Stimulated activated CD8-positive, alpha-beta memory T cell treated with anti-CD3 and anti-CD28 coated beads, Interleukin-7, amount 100 ng/mL, for 48 hours (primary cell): ENCODE measurements at regions not wholly inside any gene's neighbourhood (a gene's known extent, or its start where the extent isn't known, plus 50 kb on each side); places are given as distances from the start of the nearest gene placed in this dataset.
"Not testable (repeated sequence)": the region's sequence is repeated elsewhere in the genome, so short reads cannot be mapped to it uniquely, and the experiment has no call there.

Experiments used
- DNase-seq, 2 donors: peaks; one replicate each; pipeline ENCODE4 v3.0.0-alpha.2; 2020; ENCODE audit warnings: low read depth in 1 of 2; ENCODE audit errors: extremely low read depth in 1 of 2

DNA sequence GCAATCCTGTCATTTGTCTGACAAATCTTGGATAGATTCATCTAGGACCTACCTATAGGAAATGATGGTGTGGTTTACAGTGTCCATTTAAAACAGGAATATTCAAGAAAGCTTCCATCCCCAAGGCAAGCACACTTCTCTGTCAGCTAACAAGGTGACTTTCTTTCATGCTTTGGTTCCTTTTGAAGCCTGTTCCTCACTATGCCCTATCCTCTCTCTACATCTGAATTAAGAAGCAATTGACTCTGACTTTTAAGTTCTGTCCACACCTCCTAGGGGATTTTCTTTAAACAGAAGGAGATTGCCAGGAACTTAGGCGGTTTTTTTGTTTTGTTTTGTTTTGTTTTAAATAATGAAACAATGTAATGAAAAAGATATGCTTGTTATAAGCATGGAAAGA is 1181.4 kb upstream of the TENM3 start:
- no peak for DNase-seq

DNA sequence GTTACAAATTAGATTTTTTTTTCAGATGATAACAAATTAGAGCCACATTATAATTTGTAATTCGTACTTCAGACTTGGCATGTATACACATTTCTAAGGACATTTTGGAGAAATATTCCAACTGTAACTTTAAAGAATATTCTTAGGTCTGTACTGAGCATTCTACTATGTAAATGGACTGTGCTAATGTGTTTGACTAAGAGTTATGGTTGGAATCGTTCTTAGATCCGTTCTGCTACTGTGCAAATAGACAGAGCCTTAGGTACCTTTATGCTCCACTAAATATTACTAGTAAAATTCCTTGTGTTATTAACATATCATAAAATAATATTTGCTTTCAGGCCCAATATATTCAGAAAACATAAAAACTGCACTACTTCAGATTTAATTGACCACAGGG is 1180.0 kb upstream of the TENM3 start:
- DNase-seq: no peak

DNA sequence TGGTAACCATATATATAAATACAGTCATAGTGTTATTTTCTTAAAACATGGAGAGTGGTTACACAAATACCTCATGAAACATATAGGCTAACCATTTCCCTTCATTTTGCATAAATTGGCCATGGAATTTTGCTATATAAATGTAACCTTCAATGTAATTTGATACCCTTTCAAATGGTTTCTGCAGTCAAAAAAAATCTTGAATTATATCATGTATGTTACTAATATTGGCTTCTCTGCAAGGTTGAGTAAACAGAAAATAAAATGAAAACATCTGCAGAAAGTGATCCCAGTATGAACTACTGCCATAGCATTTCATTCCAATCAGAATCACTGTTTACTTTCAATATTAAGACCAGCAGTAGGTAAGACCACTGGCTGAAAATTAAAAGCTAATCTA is 1165.9 kb upstream of the TENM3 start:
- no peak for DNase-seq

DNA sequence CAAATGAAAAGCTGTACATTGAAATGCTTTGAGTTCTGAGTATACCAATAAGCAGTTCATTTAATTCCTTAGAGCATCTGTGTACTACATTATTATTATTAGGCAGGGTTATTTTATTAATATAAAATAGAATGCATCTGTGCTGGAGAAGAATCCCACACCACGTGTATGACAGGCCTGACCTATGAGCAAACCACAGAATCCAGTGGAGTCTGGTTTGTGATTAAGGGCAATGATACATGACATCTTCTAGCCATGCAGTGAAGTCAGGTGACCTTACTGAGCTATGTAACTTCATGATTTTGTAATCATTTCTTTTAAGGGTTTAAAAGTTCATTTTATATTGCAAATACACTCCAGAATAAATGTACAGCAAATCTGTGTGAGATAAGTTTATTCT is 1165.0 kb upstream of the TENM3 start:
- no peak for DNase-seq

DNA sequence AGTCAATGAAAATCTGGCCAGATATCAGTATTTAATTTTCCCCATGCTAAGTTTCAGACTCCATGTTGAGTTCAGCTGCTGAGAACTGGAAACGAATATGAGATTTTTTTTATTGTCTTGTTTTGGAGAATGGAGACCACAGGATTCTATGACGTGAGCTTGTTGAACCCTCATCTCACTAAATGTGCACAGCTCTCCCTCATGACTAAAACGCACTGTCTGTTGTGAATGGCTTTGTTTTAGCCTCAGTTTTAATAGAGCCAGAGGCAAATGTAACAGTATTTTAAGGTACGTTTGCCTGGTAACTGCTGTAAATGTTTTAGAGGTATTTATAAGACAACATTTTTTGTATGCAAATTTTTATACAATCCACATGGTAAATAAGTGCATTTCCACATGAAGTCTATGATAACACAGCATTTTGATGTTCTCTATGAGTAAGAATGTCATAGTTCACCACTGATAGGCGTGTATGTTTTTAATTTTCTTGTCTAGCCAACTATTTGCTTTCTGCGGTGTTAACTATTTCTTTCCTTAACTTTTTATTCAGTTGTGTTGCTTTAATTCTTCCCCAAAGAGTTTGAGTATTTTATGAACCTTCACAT is 1159.3 kb upstream of the TENM3 start:
- DNase-seq: no peak

DNA sequence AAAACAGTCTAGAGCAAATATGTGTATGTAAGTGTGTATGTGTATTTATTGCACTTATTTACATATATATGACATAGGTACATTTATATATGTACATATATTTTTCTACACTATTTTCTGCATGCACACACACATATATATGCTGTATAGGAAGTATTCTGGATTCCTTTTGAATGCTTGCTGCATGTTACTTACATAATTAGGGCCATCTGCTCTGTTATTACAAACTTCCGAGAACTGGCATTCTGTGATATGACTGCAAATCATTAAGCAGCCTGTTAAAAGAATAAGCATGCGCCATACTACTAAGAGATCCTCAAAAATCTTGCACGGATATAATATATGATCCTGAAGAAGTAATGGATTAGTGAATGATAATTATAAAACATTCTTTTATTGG is 1157.6 kb upstream of the TENM3 start:
- no peak for DNase-seq

DNA sequence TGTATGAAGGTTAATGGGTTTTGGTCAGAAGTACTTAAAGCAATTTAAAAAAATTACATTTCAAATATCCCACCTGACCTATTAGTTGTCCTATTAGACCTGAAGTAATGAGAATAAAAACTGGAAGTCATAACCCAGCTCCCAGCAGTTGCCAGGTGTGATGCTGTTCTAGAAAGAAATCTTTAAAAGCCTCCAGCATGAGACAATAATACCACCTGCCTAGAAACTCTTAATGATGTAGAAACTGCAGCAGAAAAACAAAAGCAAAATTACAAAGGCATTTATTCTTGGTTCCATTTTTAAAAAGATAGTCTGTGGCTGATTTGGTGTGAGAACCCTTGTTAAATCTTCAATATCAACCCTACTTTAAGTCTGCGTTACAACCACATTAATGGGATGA is 1137.7 kb upstream of the TENM3 start:
- no peak for DNase-seq

DNA sequence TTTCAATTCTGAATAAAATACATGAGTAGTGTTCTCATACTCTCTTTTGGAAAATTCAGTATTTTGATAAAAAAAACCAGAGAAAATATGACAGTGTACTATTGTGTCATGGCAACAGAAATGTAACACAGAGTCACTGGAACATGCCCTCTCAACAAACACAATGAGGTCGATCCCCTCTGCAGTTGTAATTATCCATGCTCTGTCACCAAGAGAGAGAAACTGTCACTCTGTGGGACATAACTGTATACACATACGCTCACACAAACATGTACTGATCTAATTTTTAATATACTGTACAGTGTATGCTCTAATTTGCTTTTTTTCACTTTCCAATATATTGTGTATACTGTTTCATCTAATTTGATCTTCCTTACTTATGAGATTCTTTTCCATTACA is 1136.8 kb upstream of the TENM3 start:
- DNase-seq: no peak

DNA sequence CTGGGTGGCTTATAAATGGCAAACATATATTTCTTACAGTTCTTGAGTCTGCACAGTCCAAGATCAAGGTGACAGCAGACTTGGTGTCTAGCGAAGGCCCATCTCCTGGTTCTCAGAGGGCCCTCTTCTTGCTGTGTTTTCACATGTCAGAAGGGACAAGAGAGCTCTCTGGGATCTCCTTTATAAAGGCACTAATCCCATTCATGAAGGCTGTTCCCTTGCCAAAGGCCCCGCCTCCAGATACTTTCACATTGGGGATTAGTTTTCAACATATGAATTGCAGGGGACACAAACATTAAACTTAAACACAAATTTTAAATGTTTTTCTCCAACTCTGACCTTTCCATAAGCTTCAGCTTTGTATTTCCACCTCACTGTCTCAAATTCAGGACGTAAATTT is 1135.0 kb upstream of the TENM3 start:
- no peak for DNase-seq

DNA sequence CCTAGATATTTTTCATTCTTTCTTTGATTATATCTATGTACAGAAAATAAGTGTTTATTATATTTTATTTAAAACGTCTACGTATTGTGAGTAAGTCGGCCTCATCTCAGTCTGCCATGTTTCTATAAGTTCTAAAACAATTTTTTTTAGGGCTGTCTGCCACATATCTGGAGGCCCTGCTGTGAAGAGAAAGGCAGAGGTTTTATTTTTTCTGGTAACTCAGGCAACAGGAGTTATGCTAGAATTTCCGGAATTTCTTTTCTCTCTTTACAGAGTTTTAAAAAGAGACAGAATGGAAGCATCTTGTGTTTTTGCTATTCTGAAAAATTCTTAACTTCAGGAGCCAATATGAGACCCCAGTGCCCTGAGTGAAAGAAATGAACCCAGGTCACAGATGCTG is 1124.0 kb upstream of the TENM3 start:
- no peak for DNase-seq

DNA sequence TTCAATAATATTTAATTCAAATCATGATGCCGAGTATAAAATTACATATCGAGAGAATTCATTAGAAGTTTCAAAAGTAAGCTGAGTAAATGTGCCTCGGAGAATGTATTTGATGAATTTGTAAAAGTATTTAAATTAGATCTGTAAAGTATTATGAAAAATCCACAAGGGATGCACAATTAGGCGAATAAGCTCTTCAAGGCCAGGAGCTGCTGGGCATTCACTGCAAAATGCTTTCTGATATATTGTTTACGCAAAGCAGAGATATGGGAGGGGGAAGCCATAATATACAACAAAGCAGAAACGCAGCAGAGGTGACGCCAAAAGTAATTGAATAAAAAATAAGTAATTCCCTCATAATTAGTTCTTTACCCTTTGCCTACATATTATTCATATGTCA is 1121.5 kb upstream of the TENM3 start:
- DNase-seq: no peak

DNA sequence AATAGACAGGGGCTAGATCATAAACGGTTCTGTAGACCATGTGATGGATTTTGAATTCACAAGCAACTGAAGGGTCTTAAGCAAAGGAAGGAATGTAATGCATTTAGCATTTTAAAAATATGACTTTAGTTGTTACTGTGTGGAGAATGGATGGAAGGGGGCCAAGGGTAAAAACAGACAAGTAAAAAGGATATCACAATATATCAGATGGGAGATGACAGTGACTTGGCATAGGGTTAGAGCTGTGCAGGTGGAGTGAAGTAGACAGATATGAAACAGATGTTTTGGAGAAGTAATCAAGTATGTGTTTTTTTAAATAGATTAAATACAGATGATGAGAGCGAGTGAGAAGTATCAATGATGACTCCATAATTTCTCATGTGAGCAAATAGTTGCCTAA is 1116.0 kb upstream of the TENM3 start:
- no peak for DNase-seq

DNA sequence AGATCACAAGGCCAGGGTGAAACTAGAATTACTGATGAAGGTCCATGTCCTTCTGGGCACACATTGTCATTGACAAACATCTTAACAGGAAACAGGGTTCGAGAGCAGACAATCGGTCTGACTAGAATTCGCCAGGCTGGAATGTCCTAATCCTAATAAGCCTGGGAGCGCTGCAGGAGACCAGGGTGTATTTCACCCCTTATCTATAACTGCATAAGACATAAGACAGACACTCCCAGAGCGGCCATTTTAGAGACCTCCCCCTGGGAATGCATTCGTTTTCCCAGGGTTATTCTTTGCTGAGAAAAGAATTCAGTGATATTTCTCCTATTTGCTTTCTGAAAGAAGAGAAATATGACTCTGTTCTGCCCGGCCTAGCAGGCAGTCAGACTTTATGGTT is 1112.9 kb upstream of the TENM3 start:
- DNase-seq: not testable (repeated sequence)

DNA sequence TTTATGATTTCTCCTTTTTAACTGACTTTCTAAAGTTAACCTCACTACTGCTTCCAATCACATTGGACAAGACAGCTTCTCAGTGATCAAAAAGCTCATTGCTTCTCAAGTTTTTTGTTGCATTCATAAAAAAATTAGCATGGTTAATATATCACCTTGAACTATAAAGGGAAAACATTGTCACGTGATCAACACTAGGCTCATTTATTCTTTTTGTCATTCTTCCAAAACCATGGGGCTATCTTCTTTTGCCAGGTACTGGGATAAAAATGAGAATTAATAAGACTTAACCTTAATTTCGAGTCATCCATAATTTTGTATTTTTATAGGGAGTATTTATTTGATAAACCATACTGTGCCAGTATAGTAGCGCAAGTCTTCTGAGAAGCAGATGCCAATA is 1105.9 kb upstream of the TENM3 start:
- DNase-seq: no peak

DNA sequence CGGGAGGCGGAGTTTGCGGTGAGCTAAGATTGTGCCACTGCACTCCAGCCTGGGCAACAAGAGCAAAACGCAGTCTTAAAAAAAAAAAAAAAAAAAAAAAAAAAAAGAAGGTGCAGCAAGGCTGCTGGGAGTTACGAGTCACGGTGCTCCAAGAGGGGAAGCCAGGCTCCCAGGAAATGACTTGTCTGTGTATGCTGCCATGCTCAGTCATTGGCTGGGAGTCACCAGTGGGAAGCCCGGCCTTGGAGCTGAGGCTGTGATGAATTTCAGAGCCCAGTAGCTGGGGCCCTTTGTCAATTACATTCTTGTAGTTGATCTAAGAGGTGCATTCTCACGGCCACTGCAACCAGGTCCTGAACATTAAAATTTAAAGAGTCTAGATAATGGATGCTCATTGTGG is 1105.1 kb upstream of the TENM3 start:
- DNase-seq: no peak

DNA sequence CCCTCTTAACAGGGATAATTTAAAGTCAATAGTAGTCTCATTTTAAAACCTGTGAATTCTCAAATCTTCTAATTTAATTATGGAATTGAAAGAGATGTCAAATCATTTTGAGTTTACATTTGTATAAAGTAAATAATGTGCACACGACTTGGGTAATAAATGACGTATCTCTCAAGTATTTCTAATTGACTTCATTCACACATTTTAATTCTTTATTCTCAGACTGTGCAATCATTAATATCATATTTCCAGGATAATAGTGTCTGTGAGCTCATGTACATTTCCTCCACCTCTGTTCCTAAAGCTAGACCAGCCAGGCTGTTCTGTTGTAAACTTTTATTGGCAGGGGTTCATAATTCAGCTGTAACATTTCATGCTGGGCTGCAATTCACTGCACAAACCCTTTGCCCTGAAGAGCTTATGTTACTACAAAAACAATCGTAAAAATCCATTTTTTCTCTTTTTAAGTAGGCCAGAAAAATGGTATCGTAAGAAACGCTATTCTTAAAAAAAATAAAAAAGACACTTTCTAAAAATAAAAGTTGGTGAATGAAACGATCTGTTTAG is 1103.1 kb upstream of the TENM3 start:
- no peak for DNase-seq

DNA sequence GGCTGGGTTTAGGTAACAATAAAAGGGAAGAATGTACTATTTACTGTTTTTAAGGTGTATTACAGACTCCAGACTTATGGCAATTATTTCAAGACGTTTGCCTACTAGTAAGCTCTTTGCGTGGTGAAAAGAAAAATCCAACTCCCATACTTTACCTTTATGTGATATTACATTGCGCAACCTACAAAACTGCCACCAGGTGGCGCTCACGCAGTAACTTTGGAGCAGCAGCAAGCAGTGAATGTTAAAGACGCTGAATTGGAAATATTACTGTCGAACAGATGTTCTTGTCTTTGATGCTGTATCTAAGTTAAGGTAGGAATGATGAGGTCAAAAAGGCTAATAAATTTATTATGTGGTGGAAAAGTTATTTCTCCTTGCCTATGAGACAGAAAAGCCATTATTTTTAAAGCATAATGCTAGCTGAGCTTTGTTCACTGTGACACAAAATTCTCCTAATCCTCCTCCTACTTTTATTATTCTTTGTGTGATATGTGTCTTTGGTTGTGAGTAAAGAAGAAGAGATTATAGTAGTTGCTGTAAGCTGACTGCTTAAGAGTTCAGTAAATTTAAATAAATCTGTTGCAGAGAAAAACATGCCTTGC is 1099.8 kb upstream of the TENM3 start:
- peak; percentile 19 to 38 for DNase-seq

DNA sequence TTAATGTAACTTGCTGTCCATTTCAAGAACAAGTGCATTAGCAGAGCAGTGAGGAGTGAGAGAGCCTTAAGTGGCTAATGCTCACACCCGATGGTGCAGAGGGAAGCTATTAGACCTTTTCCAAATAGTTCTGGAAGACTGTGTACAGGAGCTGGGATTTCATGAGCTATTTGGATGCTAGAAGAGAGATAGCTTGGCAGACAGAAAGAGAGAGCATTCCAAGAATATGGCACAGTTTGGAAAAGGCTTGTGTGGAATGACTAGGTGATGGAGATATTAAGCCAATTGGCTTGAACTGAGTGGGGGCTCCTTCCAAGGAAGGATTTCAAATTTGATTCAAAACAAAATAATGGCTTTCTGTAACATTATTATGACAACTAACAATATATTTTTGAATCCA is 1097.2 kb upstream of the TENM3 start:
- no peak for DNase-seq

DNA sequence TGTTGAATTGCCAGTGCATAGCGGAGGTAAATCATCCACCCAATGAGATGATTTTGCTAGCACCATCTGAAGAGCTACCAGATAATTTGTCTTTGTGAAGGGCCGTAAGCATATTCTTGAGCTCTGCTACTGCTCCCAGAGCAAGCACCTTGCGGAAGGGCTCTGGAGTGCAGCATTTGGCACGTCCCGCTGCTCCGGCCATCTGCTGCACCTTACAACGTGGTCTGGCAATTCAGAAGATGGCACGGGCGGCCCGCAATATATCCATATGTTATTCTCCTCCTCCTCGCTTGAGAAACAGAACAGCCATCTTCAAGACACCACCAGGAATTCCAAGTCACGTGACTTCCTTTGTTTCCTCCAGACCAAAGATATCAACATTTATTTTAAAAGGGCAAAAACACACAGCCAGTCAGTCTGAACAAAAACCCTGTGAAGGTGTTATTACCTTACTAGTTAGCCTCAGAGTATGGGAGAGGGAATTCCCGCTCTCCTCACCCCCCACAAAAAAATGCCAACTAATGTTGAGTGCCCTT is 1095.7 kb upstream of the TENM3 start:
- DNase-seq: no peak

DNA sequence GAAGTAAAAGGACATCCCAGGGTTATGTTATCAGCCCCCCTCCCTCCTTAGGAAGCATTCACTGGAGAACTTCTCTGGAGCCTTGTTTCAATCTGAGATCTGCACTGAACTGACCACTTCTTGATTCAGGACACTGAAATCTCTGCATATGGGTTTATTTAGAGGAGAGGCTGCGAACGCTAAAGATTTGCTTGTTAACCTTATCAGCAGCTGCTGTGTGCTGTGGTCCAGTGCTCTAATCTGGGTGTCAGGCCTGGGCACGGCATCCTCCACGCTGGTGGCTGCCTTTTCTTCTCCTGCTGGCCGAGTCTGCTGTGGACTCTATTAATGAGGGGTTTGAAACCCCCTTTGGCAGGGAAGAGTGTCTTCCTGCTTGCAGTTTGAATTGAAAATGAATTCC is 1094.7 kb upstream of the TENM3 start:
- no peak for DNase-seq

DNA sequence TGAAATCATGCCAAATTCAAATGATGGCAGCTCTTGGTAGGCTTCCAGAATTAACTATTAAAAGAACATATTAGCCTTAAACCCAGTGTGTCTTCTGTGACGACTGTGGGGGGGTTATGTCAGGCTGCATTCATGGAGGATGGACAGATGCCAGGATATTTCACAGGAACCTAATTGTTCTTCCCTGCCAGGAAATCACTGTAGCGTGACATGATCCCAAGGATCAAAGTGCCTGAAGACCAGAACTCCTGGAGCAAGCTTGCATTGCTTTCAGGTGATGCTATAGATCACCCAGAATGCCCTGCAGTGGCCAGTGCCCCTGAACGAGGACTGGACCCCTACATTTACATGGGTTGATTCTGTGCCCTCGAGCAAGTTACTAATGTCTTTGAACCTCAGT is 1093.0 kb upstream of the TENM3 start:
- DNase-seq: no peak

DNA sequence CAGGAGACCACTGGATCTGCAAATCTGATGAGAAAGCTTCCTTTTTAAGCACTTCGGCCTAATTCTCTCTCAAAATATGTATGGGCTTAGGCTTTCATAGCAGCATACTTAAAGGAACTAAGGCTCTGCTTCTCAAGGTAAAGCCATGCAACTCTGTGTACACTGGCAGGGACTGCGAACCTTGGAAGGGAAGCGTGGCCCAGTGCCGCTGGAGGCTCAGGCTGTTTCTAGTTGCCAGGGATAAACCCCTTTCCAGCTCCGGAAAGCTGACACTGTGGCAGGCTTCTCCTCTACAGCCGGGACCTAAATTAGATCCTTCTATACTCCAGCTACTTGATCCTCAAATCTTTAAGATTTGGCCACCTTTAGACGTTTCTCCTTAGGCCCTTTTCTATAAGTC is 1091.3 kb upstream of the TENM3 start:
- no peak for DNase-seq

DNA sequence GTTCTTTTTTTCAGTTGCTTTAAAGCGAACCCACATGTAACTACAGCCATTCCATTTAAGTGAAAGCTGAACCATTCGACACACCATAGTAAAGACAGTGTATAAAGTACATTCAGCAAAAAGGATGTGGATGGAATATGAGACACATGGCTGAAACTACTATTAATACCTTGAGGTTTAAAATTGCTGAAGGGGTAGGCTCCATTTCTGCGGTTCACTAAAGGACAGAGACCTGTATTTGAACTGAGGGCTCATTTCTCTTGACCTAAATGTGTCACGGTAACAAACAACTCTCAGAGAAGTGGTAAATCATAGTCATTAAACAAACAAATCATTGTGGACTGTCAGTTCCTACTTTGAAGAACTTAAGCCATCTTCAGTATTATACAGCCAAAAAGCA is 1085.6 kb upstream of the TENM3 start:
- no peak for DNase-seq
